ENCODE measurements at regions not wholly inside any gene's neighbourhood (a gene's known extent, or its start where the extent isn't known, plus 50 kb on each side); places are given as distances from the start of the nearest gene placed in this dataset.

GRCh38 chr4:100034023-100034664, 84.1 kb upstream of the H2AZ1 start:
- no peak for TF ChIP-seq CTCF (conservative IDR thresholded peaks at IDR 0.05; ENCODE audit: low read depth, low read length)
- Histone ChIP-seq H3K79me2 (ENCODE audit: insufficient read depth, low read depth) (no peaks in the 10 kb centered on the region), H3K4me2 (no peak overlapping the region)

GRCh38 chr4:100026066-100026465, 76.0 kb upstream of the H2AZ1 start:
- H3K27me3 ChIP-seq (ENCODE audit: insufficient read depth, low read depth): no peaks in the 10 kb centered on the region
- H3K9ac ChIP-seq: no peak overlapping the region
- H3K4me3 ChIP-seq (IDR thresholded peaks at IDR 0.05; ENCODE audit: insufficient read depth, low read depth, low read length): no peak overlapping the region
- no peaks in the 10 kb centered on the region for H4K20me1 ChIP-seq (ENCODE audit: insufficient read depth)
- no peak overlapping the region for H3K4me2 ChIP-seq
- no peaks in the 10 kb centered on the region for H3K79me2 ChIP-seq (ENCODE audit: insufficient read depth, low read depth)
- no peak for TF ChIP-seq CTCF (conservative IDR thresholded peaks at IDR 0.05; ENCODE audit: low read depth, low read length)
- H3K4me1 ChIP-seq (ENCODE audit: low read depth, poor library complexity, severe bottlenecking): no peaks in the 10 kb centered on the region
- H3K27ac ChIP-seq: no peak overlapping the region
- no peak overlapping the region for H2AFZ ChIP-seq (ENCODE audit: low read depth)
- no peaks in the 10 kb centered on the region for H3K36me3 ChIP-seq (ENCODE audit: insufficient read depth)

More at GRCh38 chr4:100034023-100034664, 84.1 kb upstream of the H2AZ1 start:
- H3K9ac ChIP-seq: no peak overlapping the region
- H3K4me1 ChIP-seq (ENCODE audit: low read depth, poor library complexity, severe bottlenecking): no peaks in the 10 kb centered on the region
- no peaks in the 10 kb centered on the region for H4K20me1 ChIP-seq (ENCODE audit: insufficient read depth)
- no peak overlapping the region for H3K4me3 ChIP-seq (IDR thresholded peaks at IDR 0.05; ENCODE audit: insufficient read depth, low read depth, low read length)
- no peak overlapping the region for H2AFZ ChIP-seq (ENCODE audit: low read depth)
- H3K27ac ChIP-seq: no peak overlapping the region
- H3K36me3 ChIP-seq (ENCODE audit: insufficient read depth): no peaks in the 10 kb centered on the region
- no peaks in the 10 kb centered on the region for H3K27me3 ChIP-seq (ENCODE audit: insufficient read depth, low read depth)

GRCh38 chr4:100023800-100024199, 73.7 kb upstream of the H2AZ1 start:
- Histone ChIP-seq H3K27ac (no peak overlapping the region), H2AFZ (ENCODE audit: low read depth) (no peak overlapping the region), H3K27me3 (ENCODE audit: insufficient read depth, low read depth) (no peaks in the 10 kb centered on the region), H3K4me1 (ENCODE audit: low read depth, poor library complexity, severe bottlenecking) (no peaks in the 10 kb centered on the region), H3K4me3 (IDR thresholded peaks at IDR 0.05; ENCODE audit: insufficient read depth, low read depth, low read length) (no peak overlapping the region), H3K79me2 (ENCODE audit: insufficient read depth, low read depth) (no peaks in the 10 kb centered on the region), H3K36me3 (ENCODE audit: insufficient read depth) (no peaks in the 10 kb centered on the region), H4K20me1 (ENCODE audit: insufficient read depth) (no peaks in the 10 kb centered on the region), H3K9ac (no peak overlapping the region), H3K4me2 (no peak overlapping the region)
- no peak for TF ChIP-seq CTCF (conservative IDR thresholded peaks at IDR 0.05; ENCODE audit: low read depth, low read length)

- Histone ChIP-seq H2AFZ (ENCODE audit: low read depth) (no peak overlapping the region), H3K4me2 (no peak overlapping the region), H3K9ac (no peak overlapping the region), H3K4me1 (ENCODE audit: low read depth, poor library complexity, severe bottlenecking) (no peaks in the 10 kb centered on the region), H3K4me3 (IDR thresholded peaks at IDR 0.05; ENCODE audit: insufficient read depth, low read depth, low read length) (no peak overlapping the region), H3K36me3 (ENCODE audit: insufficient read depth) (no peaks in the 10 kb centered on the region), H3K27ac (no peak overlapping the region), H3K27me3 (ENCODE audit: insufficient read depth, low read depth) (no peaks in the 10 kb centered on the region), H3K79me2 (ENCODE audit: insufficient read depth, low read depth) (no peaks in the 10 kb centered on the region), H4K20me1 (ENCODE audit: insufficient read depth) (no peaks in the 10 kb centered on the region)
- no peak for TF ChIP-seq CTCF (conservative IDR thresholded peaks at IDR 0.05; ENCODE audit: low read depth, low read length)
Measured at GRCh38 chr4:100022792-100023222, 72.7 kb upstream of the H2AZ1 start.

Data from KMS-11 (cell line).